ENCODE measurements at regions not wholly inside any gene's neighbourhood (a gene's known extent, or its start where the extent isn't known, plus 50 kb on each side); places are given as distances from the start of the nearest gene placed in this dataset.

DNA sequence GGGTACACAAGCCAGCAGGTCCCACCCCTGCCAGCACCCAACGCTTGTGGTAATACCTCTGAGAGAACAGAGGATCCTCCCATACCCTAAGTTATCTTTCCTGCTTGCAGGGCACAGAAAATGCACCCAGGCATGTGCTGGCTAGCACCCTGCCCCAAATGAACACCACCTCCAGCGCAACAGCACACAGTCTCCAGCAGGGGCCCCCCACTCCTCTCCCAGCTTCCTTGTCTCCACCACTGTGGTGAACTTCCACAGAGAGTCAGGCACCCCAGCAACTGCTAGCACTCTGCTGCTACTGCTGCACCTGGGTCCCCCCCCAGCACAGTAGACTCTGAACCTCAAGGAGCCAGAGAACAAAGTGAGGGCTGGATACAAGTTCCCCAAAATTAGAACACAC is 216.8 kb upstream of the CNTNAP5 start:
- Histone ChIP-seq H4K20me1 (ENCODE audit: insufficient read depth, low read length) (no peaks in the 10 kb centered on the region), H3K79me2 (ENCODE audit: insufficient read depth, low read length) (no peaks in the 10 kb centered on the region), H3K27ac (ENCODE audit: low read length) (no peak overlapping the region), H3K36me3 (ENCODE audit: insufficient read depth, low read length) (no peaks in the 10 kb centered on the region), H3K9ac (ENCODE audit: low read depth, low read length) (no peak overlapping the region), H3K4me2 (ENCODE audit: insufficient read depth, low read length) (no peak overlapping the region), H3K4me3 (ENCODE audit: low read depth in 1 of 2, low read length in 2 of 2) (no peak overlapping the region), H3K9me3 (ENCODE audit: insufficient read depth, low read length, severe bottlenecking) (no peaks in the 10 kb centered on the region), H3K27me3 (ENCODE audit: insufficient read depth, low read length, poor library complexity) (no peaks in the 10 kb centered on the region), H2AFZ (ENCODE audit: low read depth, low read length) (no peak overlapping the region), H3K4me1 (ENCODE audit: insufficient read depth, low read length) (no peaks in the 10 kb centered on the region)
- ATAC-seq (ENCODE audit: insufficient read depth, low read depth): no peak
- DNase-seq: no peak
- TF ChIP-seq, protein P1, sequence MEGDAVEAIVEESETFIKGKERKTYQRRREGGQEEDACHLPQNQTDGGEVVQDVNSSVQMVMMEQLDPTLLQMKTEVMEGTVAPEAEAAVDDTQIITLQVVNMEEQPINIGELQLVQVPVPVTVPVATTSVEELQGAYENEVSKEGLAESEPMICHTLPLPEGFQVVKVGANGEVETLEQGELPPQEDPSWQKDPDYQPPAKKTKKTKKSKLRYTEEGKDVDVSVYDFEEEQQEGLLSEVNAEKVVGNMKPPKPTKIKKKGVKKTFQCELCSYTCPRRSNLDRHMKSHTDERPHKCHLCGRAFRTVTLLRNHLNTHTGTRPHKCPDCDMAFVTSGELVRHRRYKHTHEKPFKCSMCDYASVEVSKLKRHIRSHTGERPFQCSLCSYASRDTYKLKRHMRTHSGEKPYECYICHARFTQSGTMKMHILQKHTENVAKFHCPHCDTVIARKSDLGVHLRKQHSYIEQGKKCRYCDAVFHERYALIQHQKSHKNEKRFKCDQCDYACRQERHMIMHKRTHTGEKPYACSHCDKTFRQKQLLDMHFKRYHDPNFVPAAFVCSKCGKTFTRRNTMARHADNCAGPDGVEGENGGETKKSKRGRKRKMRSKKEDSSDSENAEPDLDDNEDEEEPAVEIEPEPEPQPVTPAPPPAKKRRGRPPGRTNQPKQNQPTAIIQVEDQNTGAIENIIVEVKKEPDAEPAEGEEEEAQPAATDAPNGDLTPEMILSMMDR (IDR thresholded peaks at IDR 0.05; ENCODE audit: borderline replicate concordance, extremely low read depth, low read length, poor library complexity, severe bottlenecking): no peak
- TF ChIP-seq EZH2 (IDR thresholded peaks at IDR 0.05; ENCODE audit: borderline replicate concordance, low read depth, low read length, severe bottlenecking): no peak

- no peaks in the 10 kb centered on the region for H3K79me2 ChIP-seq (ENCODE audit: insufficient read depth, low read length)
- TF ChIP-seq EZH2 (IDR thresholded peaks at IDR 0.05; ENCODE audit: borderline replicate concordance, low read depth, low read length, severe bottlenecking): no peak
- TF ChIP-seq, protein P1 (IDR thresholded peaks at IDR 0.05; ENCODE audit: borderline replicate concordance, extremely low read depth, low read length, poor library complexity, severe bottlenecking): no peak
- H3K27me3 ChIP-seq (ENCODE audit: insufficient read depth, low read length, poor library complexity): no peaks in the 10 kb centered on the region
- no peak overlapping the region for H3K27ac ChIP-seq (ENCODE audit: low read length)
- H2AFZ ChIP-seq (ENCODE audit: low read depth, low read length): no peak overlapping the region
- H3K36me3 ChIP-seq (ENCODE audit: insufficient read depth, low read length): no peaks in the 10 kb centered on the region
- no peaks in the 10 kb centered on the region for H4K20me1 ChIP-seq (ENCODE audit: insufficient read depth, low read length)
- no peak overlapping the region for H3K4me3 ChIP-seq (ENCODE audit: low read depth in 1 of 2, low read length in 2 of 2)
- no peak overlapping the region for H3K4me2 ChIP-seq (ENCODE audit: insufficient read depth, low read length)
- H3K9ac ChIP-seq (ENCODE audit: low read depth, low read length): no peak overlapping the region
- ATAC-seq (ENCODE audit: insufficient read depth, low read depth) (no peak), DNase-seq (no peak)
- no peaks in the 10 kb centered on the region for H3K4me1 ChIP-seq (ENCODE audit: insufficient read depth, low read length)
- H3K9me3 ChIP-seq (ENCODE audit: insufficient read depth, low read length, severe bottlenecking): no peaks in the 10 kb centered on the region
Observed at GRCh38 chr2:123811846-123812245, 213.2 kb upstream of the CNTNAP5 start.

- Histone ChIP-seq H3K27me3 (ENCODE audit: insufficient read depth, low read length, poor library complexity) (no peaks in the 10 kb centered on the region), H3K4me1 (ENCODE audit: insufficient read depth, low read length) (no peaks in the 10 kb centered on the region), H3K4me2 (ENCODE audit: insufficient read depth, low read length) (no peak overlapping the region), H4K20me1 (ENCODE audit: insufficient read depth, low read length) (no peaks in the 10 kb centered on the region), H3K9ac (ENCODE audit: low read depth, low read length) (no peak overlapping the region), H3K36me3 (ENCODE audit: insufficient read depth, low read length) (no peaks in the 10 kb centered on the region), H3K9me3 (ENCODE audit: insufficient read depth, low read length, severe bottlenecking) (no peaks in the 10 kb centered on the region), H3K79me2 (ENCODE audit: insufficient read depth, low read length) (no peaks in the 10 kb centered on the region), H3K4me3 (ENCODE audit: low read depth in 1 of 2, low read length in 2 of 2) (no peak overlapping the region), H3K27ac (ENCODE audit: low read length) (no peak overlapping the region), H2AFZ (ENCODE audit: low read depth, low read length) (no peak overlapping the region)
- TF ChIP-seq, protein P1 (IDR thresholded peaks at IDR 0.05; ENCODE audit: borderline replicate concordance, extremely low read depth, low read length, poor library complexity, severe bottlenecking): no peak
- no peak for TF ChIP-seq EZH2 (IDR thresholded peaks at IDR 0.05; ENCODE audit: borderline replicate concordance, low read depth, low read length, severe bottlenecking)
- no peak for ATAC-seq (ENCODE audit: insufficient read depth, low read depth)
- DNase-seq: no peak
Observed at GRCh38 chr2:123816203-123816602, 208.9 kb upstream of the CNTNAP5 start.

GRCh38 chr2:123816928-123817327 is 208.2 kb upstream of the CNTNAP5 start:
- Histone ChIP-seq H3K4me3 (ENCODE audit: low read depth in 1 of 2, low read length in 2 of 2) (no peak overlapping the region), H3K79me2 (ENCODE audit: insufficient read depth, low read length) (no peaks in the 10 kb centered on the region), H3K9ac (ENCODE audit: low read depth, low read length) (no peak overlapping the region), H3K4me1 (ENCODE audit: insufficient read depth, low read length) (no peaks in the 10 kb centered on the region), H3K36me3 (ENCODE audit: insufficient read depth, low read length) (no peaks in the 10 kb centered on the region), H3K9me3 (ENCODE audit: insufficient read depth, low read length, severe bottlenecking) (no peaks in the 10 kb centered on the region), H3K4me2 (ENCODE audit: insufficient read depth, low read length) (no peak overlapping the region), H2AFZ (ENCODE audit: low read depth, low read length) (no peak overlapping the region), H3K27me3 (ENCODE audit: insufficient read depth, low read length, poor library complexity) (no peaks in the 10 kb centered on the region), H4K20me1 (ENCODE audit: insufficient read depth, low read length) (no peaks in the 10 kb centered on the region), H3K27ac (ENCODE audit: low read length) (no peak overlapping the region)
- no peak for ATAC-seq (ENCODE audit: insufficient read depth, low read depth)
- DNase-seq: no peak
- no peak for TF ChIP-seq EZH2 (IDR thresholded peaks at IDR 0.05; ENCODE audit: borderline replicate concordance, low read depth, low read length, severe bottlenecking)
- TF ChIP-seq, protein P1 (IDR thresholded peaks at IDR 0.05; ENCODE audit: borderline replicate concordance, extremely low read depth, low read length, poor library complexity, severe bottlenecking): no peak

Data from DND-41 (cell line).